HEK293T (cell line): ENCODE measurements at regions not wholly inside any gene's neighbourhood (a gene's known extent, or its start where the extent isn't known, plus 50 kb on each side); places are given as distances from the start of the nearest gene placed in this dataset.

ENCODE experiments used
- ELF4 ChIP-seq: fragments of 450-650 bp; IDR thresholded peaks from 2 replicates; pipeline ENCODE4 v1.6.1; 2017; ENCODE audit warnings: antibody characterized with exemption
- SP1 ChIP-seq: fragments of 450-650 bp; IDR thresholded peaks from 2 replicates; pipeline ENCODE4 v1.6.1; 2017

DNA sequence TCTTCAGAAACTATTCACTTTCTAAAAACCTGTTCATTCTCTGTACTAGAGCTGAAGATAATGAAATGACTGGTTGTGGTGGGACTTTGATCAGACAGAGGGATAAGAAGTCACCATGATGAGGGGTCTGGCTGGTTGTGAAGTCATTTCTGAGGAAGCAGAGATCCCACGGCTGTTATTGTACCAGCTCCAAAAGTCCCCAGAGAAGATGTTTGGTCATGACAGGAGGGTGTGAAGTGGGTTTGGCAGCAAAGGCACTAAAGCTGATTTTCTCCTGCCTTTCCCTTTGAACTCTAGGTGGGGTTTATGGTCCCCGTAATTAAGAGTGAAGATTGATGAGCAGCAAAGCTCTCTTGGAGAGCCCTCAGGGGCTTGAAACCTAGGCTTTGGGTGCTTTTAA, 103.1 kb upstream of the CACHD1 start:
- no peak for TF ChIP-seq ELF4
- TF ChIP-seq SP1 = no peak
